HG02642 (cell line): ENCODE measurements at regions not wholly inside any gene's neighbourhood (a gene's known extent, or its start where the extent isn't known, plus 50 kb on each side); places are given as distances from the start of the nearest gene placed in this dataset.

Experiments used
- ATAC-seq: cut with Tn5 transposase; IDR thresholded peaks from one replicate; pipeline ENCODE4 v1.9.1; 2021; ENCODE audit warnings: mild to moderate bottlenecking; ENCODE audit not compliant: unreplicated experiment, poor library complexity

DNA sequence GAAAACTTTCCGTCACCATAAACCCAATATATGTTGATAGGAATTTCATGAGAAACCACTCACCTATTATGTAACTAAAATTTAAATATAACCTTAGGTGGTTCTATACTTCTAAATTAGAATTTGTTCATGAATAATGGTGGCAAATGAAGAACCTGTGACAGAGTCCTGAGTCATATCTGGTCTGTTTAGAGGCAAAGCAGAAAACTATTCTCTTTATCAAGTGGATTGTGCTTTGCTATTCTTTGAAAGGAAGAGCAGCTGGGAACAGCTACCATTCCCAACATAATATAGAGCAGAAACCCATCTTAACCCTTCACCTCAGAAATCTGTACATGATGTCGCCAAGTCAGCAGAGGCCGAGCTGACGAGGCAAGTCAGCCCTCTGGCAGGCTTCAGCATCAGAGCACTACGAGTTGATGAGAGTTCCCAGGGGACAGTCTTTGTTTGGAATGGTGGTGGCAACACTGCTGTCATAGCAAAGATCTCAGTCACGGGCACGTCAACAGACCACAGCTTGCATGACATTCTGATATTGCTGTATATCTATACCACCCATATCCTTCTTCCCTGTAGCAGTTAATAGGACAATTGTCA, 631.9 kb upstream of the CA10 start:
- no peak for ATAC-seq

- ATAC-seq, result no peak
These were observed 631.3 kb upstream of the CA10 start for GRCh38 chr17:52789829-52790228.

DNA sequence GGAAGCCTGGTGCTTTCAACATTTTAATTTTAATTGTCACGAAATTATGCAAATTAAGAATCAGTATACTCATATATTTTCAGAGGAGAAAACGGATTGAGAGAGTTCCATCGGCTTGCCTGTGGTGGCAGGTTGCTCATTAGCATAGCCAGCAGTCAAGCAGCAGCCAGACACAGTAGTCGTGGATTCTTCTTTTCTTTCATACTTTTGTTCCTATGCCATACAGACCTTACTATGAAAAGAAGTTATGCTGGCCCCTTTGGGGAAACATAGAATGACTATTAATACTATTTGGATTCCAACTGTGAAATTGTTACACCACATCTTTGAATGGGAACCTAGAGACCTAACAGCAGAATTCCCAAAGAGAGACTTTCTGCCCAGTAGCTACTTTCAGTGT, 617.7 kb upstream of the CA10 start:
- no peak for ATAC-seq

- ATAC-seq, result no peak
These were observed 604.3 kb upstream of the CA10 start for GRCh38 chr17:52762794-52763167.

GRCh38 chr17:52762147-52762793, 603.8 kb upstream of the CA10 start:
- no peak for ATAC-seq

DNA sequence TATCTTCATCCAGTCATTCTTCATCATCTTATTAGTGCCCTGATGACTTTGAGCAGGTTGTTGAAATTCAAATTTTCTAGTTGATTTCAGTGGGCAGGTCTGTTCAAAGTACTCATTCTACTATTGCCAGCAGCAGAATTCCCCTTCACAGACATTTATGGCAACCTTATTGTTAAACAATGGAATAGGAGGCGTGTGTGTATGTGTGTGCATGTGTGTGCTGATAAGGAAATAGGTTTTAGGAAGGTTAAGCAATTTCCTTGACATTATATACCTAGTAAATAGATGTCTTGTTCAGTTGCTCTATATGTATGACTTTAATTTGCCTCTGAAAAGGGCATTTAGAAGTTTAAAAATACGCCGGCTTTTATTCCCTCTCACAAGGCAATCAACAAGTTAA, 601.4 kb upstream of the CA10 start:
- no peak for ATAC-seq

DNA sequence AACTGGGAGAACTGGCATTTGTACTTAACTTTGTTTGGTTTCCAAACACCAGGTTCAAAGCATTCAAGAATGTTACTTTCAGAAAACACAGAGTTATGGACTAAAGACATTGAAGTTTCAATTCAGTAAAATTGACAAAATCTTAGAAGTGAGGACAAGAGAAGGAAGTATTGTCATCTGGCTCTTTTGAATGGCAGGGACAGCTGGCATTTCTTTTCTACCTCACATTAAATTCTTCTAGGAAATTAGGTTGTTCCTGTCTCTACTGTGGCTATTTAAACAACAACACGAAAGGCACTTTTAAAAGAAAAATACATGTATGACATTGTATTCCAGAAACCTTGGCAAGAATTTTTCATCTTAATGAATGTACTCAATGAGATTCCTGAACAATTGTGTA, 600.0 kb upstream of the CA10 start:
- ATAC-seq, result no peak

- no peak for ATAC-seq
These were observed 598.2 kb upstream of the CA10 start for GRCh38 chr17:52756746-52757145.

DNA sequence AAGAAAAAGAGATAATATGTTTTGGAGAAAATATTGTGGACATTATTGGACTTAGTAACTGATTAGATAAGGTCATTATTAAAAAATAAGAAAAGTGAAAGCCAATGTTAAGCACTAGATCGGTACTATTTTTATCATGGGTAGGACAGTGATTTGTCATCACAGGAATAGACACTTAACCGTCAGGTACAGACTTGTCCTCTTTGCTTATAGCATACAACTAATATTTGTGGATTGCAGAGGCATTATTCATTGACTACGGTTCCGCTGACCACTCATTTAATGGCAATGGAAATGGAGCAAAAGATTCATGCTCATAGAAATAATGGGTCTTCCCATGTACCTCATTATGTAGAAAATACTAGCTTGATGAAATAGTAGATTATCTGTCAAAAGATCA, 596.3 kb upstream of the CA10 start:
- ATAC-seq, result no peak

DNA sequence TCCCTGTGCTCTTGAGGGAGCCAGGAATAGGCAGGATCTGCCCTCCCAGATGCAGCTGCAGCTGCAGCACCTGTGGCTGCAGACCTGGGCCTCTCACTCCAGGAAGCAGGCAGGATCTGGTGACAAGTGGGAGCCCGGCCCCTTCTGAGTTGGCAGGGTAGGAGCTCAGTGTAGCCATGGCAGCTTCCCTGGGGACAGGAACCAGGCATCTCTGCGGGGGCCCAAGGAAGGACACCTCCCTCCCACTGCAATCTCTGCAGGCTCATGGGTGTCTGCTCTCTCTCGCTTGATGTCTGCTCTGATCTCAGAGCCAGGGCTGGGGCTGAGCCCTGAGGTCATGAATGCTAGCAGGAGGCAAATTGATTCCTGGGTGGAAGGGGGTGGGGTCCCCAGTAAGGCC, 592.5 kb upstream of the CA10 start:
- no peak for ATAC-seq

DNA sequence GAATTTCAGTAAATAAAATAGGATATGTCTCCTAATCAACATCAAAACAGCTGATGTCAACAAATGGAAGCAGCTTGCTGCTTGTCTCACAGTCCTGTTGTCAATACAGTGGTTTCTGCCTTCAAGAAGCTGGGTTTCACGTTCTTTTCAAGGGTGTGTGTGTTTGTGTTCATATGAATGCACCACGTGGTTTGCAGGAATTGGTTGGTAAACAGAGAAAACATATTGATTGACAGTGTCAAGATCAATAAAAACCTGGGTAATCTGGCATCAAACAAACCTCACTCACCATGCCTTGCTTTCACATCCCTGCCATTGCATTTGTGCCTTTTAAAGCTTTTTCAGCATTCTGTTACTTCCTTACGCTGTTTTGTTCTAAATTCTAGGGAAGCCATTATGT, 585.7 kb upstream of the CA10 start:
- no peak for ATAC-seq

DNA sequence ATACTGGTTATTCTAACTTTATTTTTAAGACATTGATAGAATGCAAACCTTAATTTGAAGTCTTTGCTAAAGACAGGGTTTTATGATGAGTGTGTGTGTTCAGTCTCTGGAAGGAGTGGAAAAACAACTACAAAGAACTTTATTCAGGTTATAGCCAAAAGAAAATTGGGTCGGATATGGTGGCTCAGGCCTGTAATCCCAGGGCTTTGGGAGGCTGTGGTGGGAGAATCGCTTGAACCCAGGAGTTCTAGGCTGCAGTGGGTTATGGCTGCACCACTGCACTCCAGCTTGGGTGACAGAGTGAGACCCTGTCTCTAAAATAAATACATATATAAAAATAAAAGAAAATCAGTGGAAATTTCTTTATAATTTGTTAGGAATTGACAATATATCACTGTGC, 581.5 kb upstream of the CA10 start:
- ATAC-seq, result no peak

- no peak for ATAC-seq
These were observed 580.3 kb upstream of the CA10 start for GRCh38 chr17:52738791-52739190.

DNA sequence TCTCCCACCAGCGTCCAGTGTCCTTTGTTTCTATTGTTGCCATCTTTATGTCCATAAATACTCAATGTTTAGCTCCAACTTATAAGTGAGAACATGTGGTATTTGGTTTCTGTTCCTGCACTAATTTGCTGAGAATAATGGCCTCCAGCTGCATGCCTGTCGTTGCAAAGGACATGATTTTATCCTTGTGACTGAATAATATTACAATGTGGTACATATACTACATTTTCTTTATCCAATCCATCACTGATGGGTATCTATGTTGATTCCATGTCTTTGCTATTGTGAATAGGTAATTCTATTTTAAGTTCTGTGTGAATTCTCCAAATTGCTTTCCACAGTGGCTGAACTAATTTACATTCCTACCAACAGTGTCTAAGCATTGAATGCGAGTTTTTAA, 578.6 kb upstream of the CA10 start:
- no peak for ATAC-seq

- no peak for ATAC-seq
These were observed 574.3 kb upstream of the CA10 start for GRCh38 chr17:52732841-52733240.

- no peak for ATAC-seq
These were observed 566.1 kb upstream of the CA10 start for GRCh38 chr17:52724578-52724977.

GRCh38 chr17:52721910-52722309, 563.4 kb upstream of the CA10 start:
- no peak for ATAC-seq

- ATAC-seq, result no peak
These were observed 551.9 kb upstream of the CA10 start for GRCh38 chr17:52710363-52710901.

DNA sequence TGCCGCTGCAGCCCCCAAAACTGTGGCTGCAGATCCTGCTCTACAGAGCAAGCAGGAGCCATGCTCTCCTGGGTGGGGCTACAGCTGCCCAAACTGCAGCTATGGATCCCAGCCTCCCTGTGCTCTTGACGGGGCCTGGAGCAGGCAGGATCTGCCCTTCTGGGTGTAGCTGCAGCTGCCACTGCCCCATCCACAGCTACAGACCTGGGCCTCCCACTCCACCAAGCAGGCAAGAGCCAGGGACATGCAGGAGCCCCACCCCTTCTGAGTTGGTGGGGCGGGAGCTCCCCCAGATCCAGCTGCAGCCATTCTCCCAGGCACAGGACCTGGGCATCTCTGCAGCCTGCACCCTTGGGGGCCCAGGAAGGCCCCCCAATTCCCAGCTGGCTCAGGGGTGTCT, 551.2 kb upstream of the CA10 start:
- ATAC-seq, result no peak

DNA sequence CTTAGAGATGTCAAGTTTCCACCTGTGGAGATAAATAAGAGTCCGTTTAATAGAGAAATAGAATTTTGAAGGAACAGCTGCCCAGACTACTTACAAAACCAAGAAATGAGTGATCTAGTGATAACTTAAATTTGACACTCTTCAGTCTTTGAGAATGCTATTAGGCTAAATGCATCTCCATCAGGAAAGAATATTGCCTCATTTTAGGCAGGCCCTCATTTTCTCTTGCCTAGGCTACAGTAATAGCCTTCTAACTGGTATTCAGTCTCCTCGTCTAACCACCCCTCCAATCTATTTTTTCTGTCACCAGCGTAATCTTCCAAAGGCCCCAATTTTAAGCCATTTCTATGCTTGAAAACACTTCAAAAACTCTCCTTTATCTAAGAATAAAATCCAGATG, 537.8 kb upstream of the CA10 start:
- no peak for ATAC-seq

- no peak for ATAC-seq
These were observed 527.6 kb upstream of the CA10 start for GRCh38 chr17:52686140-52686539.

DNA sequence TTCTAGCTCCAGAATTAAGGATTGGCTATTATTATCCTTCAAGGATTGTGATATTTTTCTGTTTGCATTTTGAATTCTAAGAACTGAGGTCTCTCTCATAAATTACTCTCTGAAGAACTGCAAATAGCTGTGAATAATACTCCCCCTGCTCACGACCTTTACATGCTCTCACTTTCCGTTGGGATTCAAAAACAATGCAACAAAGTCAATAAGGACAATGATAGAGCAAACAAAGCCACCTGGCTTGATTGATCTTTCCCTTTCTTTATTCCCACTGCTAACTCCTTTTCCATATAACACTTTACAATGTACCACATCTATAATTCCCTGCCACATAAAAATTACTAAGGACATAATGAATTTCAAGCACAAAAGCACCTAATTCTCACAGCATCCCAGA, 523.0 kb upstream of the CA10 start:
- no peak for ATAC-seq
